ENCODE measurements at regions not wholly inside any gene's neighbourhood (a gene's known extent, or its start where the extent isn't known, plus 50 kb on each side); places are given as distances from the start of the nearest gene placed in this dataset.
"Not testable (repeated sequence)": the region's sequence is repeated elsewhere in the genome, so short reads cannot be mapped to it uniquely, and the experiment has no call there.

GRCh38 chr6:168369786-168370185 is 50.2 kb upstream of the DACT2 start:
- DNase-seq, result no peak

GRCh38 chr6:168370310-168370991 is 50.9 kb upstream of the DACT2 start:
- DNase-seq, result peak; percentile 16

GRCh38 chr6:168371185-168371584 is 51.6 kb upstream of the DACT2 start:
- DNase-seq, result no peak

- DNase-seq, result no peak
Observed at GRCh38 chr6:168371618-168371980, 52.0 kb upstream of the DACT2 start.

- no peak for DNase-seq
Observed at GRCh38 chr6:168371981-168372711, 52.6 kb upstream of the DACT2 start.

- no peak for DNase-seq
Observed at GRCh38 chr6:168372889-168373288, 53.3 kb upstream of the DACT2 start.

- DNase-seq, result no peak
Observed at GRCh38 chr6:168373389-168373788, 53.8 kb upstream of the DACT2 start.

GRCh38 chr6:168374051-168374502 is 54.5 kb upstream of the DACT2 start:
- no peak for DNase-seq

- DNase-seq, result no peak
Observed at GRCh38 chr6:168374541-168375071, 55.0 kb upstream of the DACT2 start.

- DNase-seq, result no peak
Observed at GRCh38 chr6:168376120-168376519, 56.5 kb upstream of the DACT2 start.

- no peak for DNase-seq
Observed at GRCh38 chr6:168376811-168377483, 57.4 kb upstream of the DACT2 start.

GRCh38 chr6:168377484-168377855 is 57.9 kb upstream of the DACT2 start:
- no peak for DNase-seq

GRCh38 chr6:168377856-168378832 is 58.6 kb upstream of the DACT2 start:
- no peak for DNase-seq

GRCh38 chr6:168379579-168379978 is 60.0 kb upstream of the DACT2 start:
- DNase-seq, result not testable (repeated sequence)

- DNase-seq, result not testable (repeated sequence)
Observed at GRCh38 chr6:168380166-168380955, 60.6 kb upstream of the SMOC2 start.

GRCh38 chr6:168380956-168381605 is 59.9 kb upstream of the SMOC2 start:
- no peak for DNase-seq

GRCh38 chr6:168381726-168382458 is 59.1 kb upstream of the SMOC2 start:
- no peak for DNase-seq

- DNase-seq, result no peak
Observed at GRCh38 chr6:168383062-168383854, 57.7 kb upstream of the SMOC2 start.
